ENCODE measurements at regions not wholly inside any gene's neighbourhood (a gene's known extent, or its start where the extent isn't known, plus 50 kb on each side); places are given as distances from the start of the nearest gene placed in this dataset.

DNA sequence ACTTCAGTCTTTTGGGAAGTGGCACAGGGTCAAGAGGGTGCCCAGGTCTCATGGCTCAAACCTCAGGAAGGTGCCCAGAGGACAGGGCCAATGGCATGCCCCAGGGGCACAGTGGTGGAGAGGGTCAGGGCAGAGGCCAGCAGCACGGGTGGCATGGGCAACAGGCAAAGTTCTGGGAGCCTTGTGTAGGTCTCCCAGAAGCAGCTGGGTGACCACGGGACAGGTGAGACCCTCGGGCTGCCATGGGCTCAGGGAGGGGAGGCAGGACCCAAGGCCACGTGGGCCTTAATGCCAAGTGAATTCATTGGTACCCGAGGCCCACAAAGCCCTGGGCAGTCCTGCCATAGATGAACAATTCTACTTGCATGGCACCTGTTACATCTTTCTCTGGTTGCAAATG lies 72.4 kb upstream of the ADAMTS2 start:
- no peak overlapping the region for H3K4me3 ChIP-seq
- no peaks in the 10 kb centered on the region for H3K27me3 ChIP-seq
- no peak overlapping the region for H3K27ac ChIP-seq
- no peaks in the 10 kb centered on the region for H3K9me3 ChIP-seq
- no peak overlapping the region for H3K9ac ChIP-seq (ENCODE audit: low read depth in 2 of 2, low read length in 2 of 2)
- intact Hi-C loops (cut with DNase I), result no loop called here
- no peaks in the 10 kb centered on the region for H3K4me1 ChIP-seq
- no peak for DNase-seq
- TF ChIP-seq, protein P1, sequence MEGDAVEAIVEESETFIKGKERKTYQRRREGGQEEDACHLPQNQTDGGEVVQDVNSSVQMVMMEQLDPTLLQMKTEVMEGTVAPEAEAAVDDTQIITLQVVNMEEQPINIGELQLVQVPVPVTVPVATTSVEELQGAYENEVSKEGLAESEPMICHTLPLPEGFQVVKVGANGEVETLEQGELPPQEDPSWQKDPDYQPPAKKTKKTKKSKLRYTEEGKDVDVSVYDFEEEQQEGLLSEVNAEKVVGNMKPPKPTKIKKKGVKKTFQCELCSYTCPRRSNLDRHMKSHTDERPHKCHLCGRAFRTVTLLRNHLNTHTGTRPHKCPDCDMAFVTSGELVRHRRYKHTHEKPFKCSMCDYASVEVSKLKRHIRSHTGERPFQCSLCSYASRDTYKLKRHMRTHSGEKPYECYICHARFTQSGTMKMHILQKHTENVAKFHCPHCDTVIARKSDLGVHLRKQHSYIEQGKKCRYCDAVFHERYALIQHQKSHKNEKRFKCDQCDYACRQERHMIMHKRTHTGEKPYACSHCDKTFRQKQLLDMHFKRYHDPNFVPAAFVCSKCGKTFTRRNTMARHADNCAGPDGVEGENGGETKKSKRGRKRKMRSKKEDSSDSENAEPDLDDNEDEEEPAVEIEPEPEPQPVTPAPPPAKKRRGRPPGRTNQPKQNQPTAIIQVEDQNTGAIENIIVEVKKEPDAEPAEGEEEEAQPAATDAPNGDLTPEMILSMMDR (IDR thresholded peaks at IDR 0.05), result no peak
- H3K36me3 ChIP-seq, result no peaks in the 10 kb centered on the region

DNA sequence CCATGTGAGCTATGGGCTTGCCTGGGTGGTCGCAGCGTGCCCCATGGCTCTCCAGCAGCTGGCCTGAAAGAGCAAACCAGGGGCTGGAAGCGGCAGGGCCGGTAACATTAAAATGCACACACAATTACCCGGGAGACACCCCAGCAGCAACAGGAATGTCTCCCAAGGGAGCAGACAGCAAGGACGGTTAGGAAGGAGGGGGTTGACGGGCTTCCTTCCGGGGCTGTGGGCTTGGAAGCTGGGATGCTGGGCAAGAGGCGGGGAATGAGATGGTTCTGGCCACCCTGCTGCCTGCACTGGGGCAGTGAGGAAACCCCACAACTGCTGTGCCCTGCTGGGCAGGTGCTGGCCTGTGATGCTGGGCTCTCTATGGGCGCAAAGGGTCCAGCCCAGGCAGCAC lies 71.8 kb upstream of the ADAMTS2 start:
- no peaks in the 10 kb centered on the region for H3K36me3 ChIP-seq
- no peaks in the 10 kb centered on the region for H3K27me3 ChIP-seq
- no peak for DNase-seq
- no peaks in the 10 kb centered on the region for H3K9me3 ChIP-seq
- no peak overlapping the region for H3K27ac ChIP-seq
- TF ChIP-seq, protein P1 (IDR thresholded peaks at IDR 0.05), result no peak
- no peak overlapping the region for H3K9ac ChIP-seq (ENCODE audit: low read depth in 2 of 2, low read length in 2 of 2)
- no peaks in the 10 kb centered on the region for H3K4me1 ChIP-seq
- intact Hi-C loops (cut with DNase I), result no loop called here
- no peak overlapping the region for H3K4me3 ChIP-seq

DNA sequence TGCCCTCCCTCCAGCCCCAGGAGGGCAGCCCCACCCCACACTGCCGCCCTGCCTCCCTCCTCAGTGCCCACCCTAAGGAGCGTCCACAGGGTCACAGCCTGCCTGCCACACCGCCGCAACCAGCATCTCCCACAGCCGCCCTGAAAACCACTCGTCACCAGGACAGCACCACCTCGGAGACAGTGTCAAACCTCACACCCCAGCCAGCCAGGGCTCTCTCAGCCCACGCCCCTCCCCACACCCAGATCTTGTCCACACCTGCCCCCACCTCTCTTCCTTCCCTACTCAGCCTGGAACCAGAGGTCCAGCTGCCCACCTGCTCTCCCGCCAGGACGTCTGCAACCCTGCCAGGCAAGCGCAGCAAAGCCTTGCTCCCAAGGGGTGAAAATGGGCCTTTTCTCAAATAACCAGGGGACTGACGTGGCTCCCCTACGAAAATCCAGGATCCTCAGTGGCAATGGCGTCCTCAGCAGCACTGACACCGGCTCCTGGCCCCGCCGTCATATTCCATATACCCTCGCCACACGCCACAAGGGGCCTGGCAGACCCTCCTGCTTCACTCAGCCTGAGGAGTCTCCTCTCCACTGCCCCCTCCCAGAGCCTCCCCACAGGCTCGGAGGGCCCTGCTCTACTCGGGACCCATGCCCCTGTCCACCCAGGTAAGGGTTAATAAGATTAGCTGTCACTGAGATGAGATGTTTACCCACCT lies 71.0 kb upstream of the ADAMTS2 start:
- H3K9ac ChIP-seq (ENCODE audit: low read depth in 2 of 2, low read length in 2 of 2), result no peak overlapping the region
- H3K27me3 ChIP-seq, result no peaks in the 10 kb centered on the region
- H3K27ac ChIP-seq, result no peak overlapping the region
- H3K9me3 ChIP-seq, result no peaks in the 10 kb centered on the region
- no peaks in the 10 kb centered on the region for H3K36me3 ChIP-seq
- H3K4me3 ChIP-seq, result no peak overlapping the region
- TF ChIP-seq, protein P1 (IDR thresholded peaks at IDR 0.05), result no peak
- intact Hi-C loops (cut with DNase I), result no loop called here
- DNase-seq, result peak; percentile 12
- no peaks in the 10 kb centered on the region for H3K4me1 ChIP-seq

DNA sequence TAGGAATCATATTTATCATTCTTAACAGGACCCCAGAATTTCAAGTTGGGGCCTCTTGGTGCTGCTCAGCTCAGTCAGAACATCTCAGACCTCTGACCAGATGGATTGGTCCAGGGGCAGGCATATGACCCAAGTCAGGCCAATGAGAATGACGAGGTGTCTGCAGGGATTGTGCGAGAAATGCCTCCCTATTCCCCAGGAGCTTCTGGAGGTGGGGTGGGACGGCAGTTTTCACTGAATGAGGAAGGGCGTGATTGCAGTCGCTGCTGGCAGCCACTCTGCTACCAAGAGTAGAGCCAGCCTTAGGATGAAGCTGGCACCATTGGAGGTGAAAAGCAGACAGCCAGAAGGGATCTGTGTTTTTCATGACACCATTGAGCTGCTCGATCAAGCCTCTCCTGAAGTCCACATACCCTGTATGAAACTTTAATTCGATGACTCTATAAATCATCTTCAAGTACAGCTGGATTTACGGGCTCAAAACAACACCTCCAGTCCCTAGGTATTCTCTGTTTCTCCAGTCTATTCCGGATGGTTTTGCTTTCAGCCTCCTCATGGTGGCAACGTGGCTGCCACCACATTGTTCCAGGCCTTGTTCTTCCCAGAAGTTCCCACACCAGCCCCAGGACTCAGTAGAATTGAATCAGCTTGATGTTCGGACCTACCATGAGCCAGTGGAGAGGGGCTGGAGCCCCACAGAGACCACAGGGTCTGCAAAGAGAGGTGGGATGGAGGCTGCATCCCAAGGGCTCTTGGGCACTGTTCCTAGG lies 70.2 kb upstream of the ADAMTS2 start:
- no peak for DNase-seq
- no peak overlapping the region for H3K27ac ChIP-seq
- H3K36me3 ChIP-seq, result no peaks in the 10 kb centered on the region
- TF ChIP-seq, protein P1 (IDR thresholded peaks at IDR 0.05), result no peak
- no peaks in the 10 kb centered on the region for H3K4me1 ChIP-seq
- H3K27me3 ChIP-seq, result no peaks in the 10 kb centered on the region
- intact Hi-C loops (cut with DNase I), result no loop called here
- H3K9ac ChIP-seq (ENCODE audit: low read depth in 2 of 2, low read length in 2 of 2), result no peak overlapping the region
- no peaks in the 10 kb centered on the region for H3K9me3 ChIP-seq
- no peak overlapping the region for H3K4me3 ChIP-seq

DNA sequence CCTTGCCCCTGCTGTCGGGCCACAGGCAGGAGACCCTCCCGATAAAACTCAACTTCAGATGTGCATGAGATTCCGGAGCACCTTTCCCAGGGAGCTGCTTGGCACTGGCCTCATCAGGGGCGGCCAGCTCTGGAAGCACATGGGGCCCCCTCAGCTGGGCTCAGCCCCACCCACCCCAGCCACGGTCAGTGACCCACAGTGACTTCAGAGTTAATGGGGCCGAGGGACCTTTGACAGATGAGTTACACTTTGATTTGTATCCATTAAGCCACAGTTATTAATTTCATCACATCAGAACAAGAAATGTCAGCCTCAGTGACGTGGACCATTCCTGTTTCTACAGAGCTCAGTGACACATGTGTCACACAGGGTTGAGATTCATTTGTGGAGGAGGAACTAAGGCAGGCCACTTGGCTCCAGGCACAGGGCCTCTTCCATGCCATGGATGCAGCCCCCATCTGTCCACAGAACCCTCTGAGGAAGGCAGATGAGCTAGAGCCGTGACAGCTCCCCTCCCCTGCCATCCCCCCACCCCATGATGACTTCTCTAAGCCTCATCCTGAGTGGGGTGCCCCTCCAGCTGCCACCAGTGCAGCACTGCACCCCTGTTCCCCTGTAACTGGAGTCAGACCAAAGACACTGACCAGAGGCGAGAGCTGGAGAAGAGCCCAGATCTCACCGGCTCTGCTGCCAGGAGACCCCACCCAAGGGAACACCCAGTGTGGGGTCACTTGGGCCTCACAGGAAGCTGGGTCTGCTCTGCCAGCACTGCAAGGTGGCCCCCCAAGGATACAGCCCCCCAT lies 69.4 kb upstream of the ADAMTS2 start:
- Histone ChIP-seq H3K4me1 (no peaks in the 10 kb centered on the region), H3K36me3 (no peaks in the 10 kb centered on the region), H3K27me3 (no peaks in the 10 kb centered on the region), H3K9me3 (no peaks in the 10 kb centered on the region), H3K4me3 (no peak overlapping the region), H3K27ac (no peak overlapping the region), H3K9ac (ENCODE audit: low read depth in 2 of 2, low read length in 2 of 2) (no peak overlapping the region)
- intact Hi-C loops (cut with DNase I), result no loop called here
- DNase-seq, result peak; percentile 12
- TF ChIP-seq, protein P1 (IDR thresholded peaks at IDR 0.05), result no peak

All from colonic mucosa (tissue), 4 donors.